ENCODE measurements at regions not wholly inside any gene's neighbourhood (a gene's known extent, or its start where the extent isn't known, plus 50 kb on each side); places are given as distances from the start of the nearest gene placed in this dataset.
"Not testable (repeated sequence)": the region's sequence is repeated elsewhere in the genome, so short reads cannot be mapped to it uniquely, and the experiment has no call there.

- DNase-seq (ENCODE audit: low spot score), result no peak
- TF ChIP-seq, protein P1, sequence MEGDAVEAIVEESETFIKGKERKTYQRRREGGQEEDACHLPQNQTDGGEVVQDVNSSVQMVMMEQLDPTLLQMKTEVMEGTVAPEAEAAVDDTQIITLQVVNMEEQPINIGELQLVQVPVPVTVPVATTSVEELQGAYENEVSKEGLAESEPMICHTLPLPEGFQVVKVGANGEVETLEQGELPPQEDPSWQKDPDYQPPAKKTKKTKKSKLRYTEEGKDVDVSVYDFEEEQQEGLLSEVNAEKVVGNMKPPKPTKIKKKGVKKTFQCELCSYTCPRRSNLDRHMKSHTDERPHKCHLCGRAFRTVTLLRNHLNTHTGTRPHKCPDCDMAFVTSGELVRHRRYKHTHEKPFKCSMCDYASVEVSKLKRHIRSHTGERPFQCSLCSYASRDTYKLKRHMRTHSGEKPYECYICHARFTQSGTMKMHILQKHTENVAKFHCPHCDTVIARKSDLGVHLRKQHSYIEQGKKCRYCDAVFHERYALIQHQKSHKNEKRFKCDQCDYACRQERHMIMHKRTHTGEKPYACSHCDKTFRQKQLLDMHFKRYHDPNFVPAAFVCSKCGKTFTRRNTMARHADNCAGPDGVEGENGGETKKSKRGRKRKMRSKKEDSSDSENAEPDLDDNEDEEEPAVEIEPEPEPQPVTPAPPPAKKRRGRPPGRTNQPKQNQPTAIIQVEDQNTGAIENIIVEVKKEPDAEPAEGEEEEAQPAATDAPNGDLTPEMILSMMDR (IDR thresholded peaks at IDR 0.05), result no peak
- no peak for ATAC-seq (ENCODE audit: low FRiP score)
These were observed 93.5 kb upstream of the RIOK2 start for GRCh38 chr5:97276474-97277120.

DNA sequence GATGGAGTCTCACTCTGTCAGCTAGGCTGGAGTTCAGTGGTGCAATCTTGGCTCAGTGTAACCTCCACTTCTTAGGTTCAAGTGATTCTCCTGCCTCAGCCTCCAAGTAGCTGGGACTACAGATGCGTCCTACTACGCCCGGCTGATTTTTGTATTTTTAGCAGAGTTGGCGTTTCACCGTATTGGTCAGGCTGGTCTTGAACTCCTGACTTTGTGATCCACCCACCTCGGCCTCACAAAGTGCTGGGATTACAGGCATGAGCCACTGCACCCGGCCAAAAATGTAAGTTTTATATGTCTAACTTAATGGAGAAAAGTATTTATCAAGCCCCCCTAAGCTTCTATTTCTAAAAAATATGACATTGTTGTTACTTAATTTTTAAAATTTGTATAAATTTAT is 98.2 kb upstream of the RIOK2 start:
- ATAC-seq (ENCODE audit: low FRiP score) (no peak), DNase-seq (ENCODE audit: low spot score) (no peak)
- TF ChIP-seq, protein P1 (IDR thresholded peaks at IDR 0.05), result no peak

DNA sequence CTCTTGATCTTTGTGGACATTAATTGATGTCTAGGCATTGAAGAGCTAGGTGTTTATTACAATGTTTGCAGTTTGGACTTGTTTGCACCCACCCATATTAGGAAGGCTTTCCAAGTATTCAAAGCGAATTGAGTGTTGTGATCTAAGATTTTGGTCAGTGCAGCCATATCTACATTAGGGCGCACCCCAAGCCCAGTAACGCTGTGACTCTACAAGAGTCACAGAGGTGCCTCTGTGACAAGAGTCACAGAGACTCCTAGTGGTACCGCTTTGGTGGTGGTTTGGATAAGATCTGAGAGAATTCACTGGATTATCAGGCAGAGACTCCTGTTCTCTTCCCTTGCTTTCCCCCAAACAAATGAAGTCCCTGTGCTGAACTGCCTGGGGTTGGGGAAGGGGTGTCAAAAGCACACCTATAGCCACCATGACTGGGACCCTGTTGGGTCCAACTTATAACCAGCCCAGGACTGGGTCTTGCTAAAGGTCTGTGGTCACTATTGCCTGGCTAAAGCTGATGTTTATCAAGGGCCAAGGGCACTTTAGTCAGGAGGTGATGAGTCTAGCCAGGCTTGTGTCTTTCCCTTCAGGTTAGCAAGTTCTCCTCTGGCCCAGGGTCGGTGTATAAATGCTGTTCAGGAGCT is 114.1 kb upstream of the RIOK2 start:
- TF ChIP-seq, protein P1 (IDR thresholded peaks at IDR 0.05), result no peak
- no peak for ATAC-seq (ENCODE audit: low FRiP score)
- DNase-seq (ENCODE audit: low spot score), result no peak

- ATAC-seq (ENCODE audit: low FRiP score), result no peak
- TF ChIP-seq, protein P1 (IDR thresholded peaks at IDR 0.05), result no peak
- no peak for DNase-seq (ENCODE audit: low spot score)
These were observed 114.7 kb upstream of the RIOK2 start for GRCh38 chr5:97297704-97298091.

DNA sequence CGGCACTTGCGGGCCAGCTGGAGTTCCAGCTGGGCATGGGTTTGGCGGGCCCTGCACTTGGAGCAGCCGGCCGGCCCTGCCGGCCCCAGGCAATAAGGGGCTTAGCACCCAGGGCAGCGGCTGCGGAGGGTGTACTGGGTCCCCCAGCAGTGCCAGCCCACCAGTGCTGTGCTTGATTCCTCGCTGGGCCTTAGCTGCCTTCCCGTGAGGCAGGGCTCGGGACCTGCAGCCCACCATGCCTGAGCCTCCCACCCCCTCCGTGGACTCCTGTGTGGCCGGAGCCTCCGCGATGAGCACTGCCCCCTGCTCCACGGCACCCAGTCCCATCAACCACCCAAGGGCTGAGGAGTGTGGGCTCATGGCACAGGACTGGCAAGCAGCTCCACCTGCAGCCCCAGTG is 118.1 kb upstream of the RIOK2 start:
- ATAC-seq (ENCODE audit: low FRiP score); DNase-seq (ENCODE audit: low spot score): not testable (repeated sequence)

DNA sequence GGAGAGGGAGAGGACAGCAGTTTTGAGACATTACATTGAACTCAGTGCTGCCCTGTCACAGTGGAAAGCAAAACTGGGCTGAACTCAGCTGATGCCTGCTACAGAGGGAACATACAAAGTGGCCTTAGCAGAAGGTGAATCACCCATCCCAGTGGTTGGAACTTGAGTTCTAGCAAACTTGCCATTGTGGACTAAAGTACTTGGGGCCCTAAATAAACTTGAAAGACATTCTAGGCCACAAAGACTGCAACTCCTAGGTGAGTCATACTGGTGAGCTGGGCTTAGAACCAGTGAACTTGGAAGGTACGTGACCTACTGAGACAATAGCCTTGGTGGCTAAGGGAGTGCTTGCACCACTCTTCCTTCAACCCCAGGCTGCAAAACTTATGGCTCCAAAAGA is 155.7 kb upstream of the RIOK2 start:
- TF ChIP-seq, protein P1 (IDR thresholded peaks at IDR 0.05), result no peak
- ATAC-seq (ENCODE audit: low FRiP score), result no peak

DNA sequence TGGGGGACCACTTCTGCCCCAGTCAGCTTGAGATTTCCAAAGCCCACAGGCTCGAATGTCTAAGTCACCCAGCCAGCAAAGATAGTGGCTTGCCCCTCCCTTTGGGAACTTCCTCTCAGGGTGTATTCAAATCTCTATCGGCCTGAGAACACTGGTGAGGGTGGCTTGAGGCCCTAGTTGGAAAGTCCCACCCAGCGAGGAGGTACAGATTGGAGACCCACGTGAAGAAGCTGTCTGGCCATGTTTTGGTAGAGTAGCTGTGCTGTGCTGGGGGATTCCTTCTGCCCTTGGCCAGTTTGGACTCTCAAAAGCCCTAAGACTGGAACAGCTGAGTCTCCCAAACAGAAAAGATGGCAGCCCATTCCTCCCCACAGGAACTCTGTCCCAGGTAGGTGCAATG is 172.7 kb upstream of the RIOK2 start:
- no peak for DNase-seq (ENCODE audit: low spot score)
- TF ChIP-seq, protein P1 (IDR thresholded peaks at IDR 0.05), result no peak
- ATAC-seq (ENCODE audit: low FRiP score), result no peak

More for the DNA sequence above, 155.7 kb upstream of the RIOK2 start:
- no peak for DNase-seq (ENCODE audit: low spot score)
